Endothelial cell of umbilical vein (primary cell): ENCODE measurements at regions not wholly inside any gene's neighbourhood (a gene's known extent, or its start where the extent isn't known, plus 50 kb on each side); places are given as distances from the start of the nearest gene placed in this dataset.

ENCODE experiments used
- BruUV-seq: library from RNA; stranded (reverse); fragments of 400-500 nt; replicated peaks from 2 replicates; lab custom pipeline; 2021; lab: Mats Ljungman, UMichigan
- CTCF ChIA-PET: fragments of 300-600, 350-600 bp; sonication (Branson Sonifier 250); formaldehyde crosslinking; loops from one replicate; lab custom pipeline; 2021; ENCODE audit warnings: antibody characterized with exemption, inconsistent platforms; lab: Charles Lee
- POLR2A ChIA-PET: fragments of 300-600, 350-600 bp; sonication (Branson Sonifier 250); formaldehyde crosslinking; loops from one replicate; lab custom pipeline; 2021; ENCODE audit warnings: antibody characterized with exemption, inconsistent platforms; lab: Charles Lee
- DNase-seq: peaks from one replicate; pipeline ENCODE4 v3.0.0-alpha.2; 2011; ENCODE audit warnings: low read depth, low spot score
- FAIRE-seq: peaks from 2 replicates; lab custom pipeline; 2011; peaks lifted over from hg19 to GRCh38; lab: Jason Lieb, UNC
- H2AFZ ChIP-seq: 2 replicates; pipeline ENCODE4 v1.6.0; 2012; ENCODE audit warnings: low read depth, low read length, control low read depth, inconsistent platforms
- H3K27ac ChIP-seq: 2 replicates; pipeline ENCODE4 v1.5.1; 2011; ENCODE audit warnings: low read depth, mild to moderate bottlenecking, control low read depth, low read length, moderate library complexity; ENCODE audit not compliant: insufficient read depth
- H3K27me3 ChIP-seq, 2 experiments: 2 replicates each; pipeline versions ENCODE4 v1.6.0 to v1.6.1; 2011; ENCODE audit warnings: low read length in 2 of 2, mixed read lengths in 1 of 2; ENCODE audit not compliant: control insufficient read depth in 2 of 2, insufficient read depth in 2 of 2
- H3K36me3 ChIP-seq, 2 experiments: 2 replicates in 1 of 2; 3 replicates in 1 of 2; pipeline ENCODE4 v1.5.1; 2011; ENCODE audit warnings: low read length in 2 of 2, mild to moderate bottlenecking in 1 of 2, moderate library complexity in 1 of 2; ENCODE audit not compliant: control insufficient read depth in 2 of 2, insufficient read depth in 2 of 2; ENCODE audit errors: extremely low read depth in 1 of 2
- H3K4me1 ChIP-seq: 3 replicates; pipeline ENCODE4 v1.5.1; 2011; ENCODE audit warnings: mild to moderate bottlenecking, low read length; ENCODE audit not compliant: control insufficient read depth, insufficient read depth; ENCODE audit errors: extremely low read depth
- H3K4me2 ChIP-seq: 2 replicates; pipeline ENCODE4 v1.6.1; 2011; ENCODE audit warnings: low read length, control low read depth, mixed read lengths; ENCODE audit not compliant: insufficient read depth
- H3K4me3 ChIP-seq, 3 experiments: fragments of 200-600 bp in 1 of 3; sonication (generic), shearing (Covaris generic) in 1 of 3; replicated peaks in 1 of 3; 2 replicates each; pipeline ENCODE4 v1.5.1; 2011 to 2016; ENCODE audit warnings: control low read depth in 3 of 3, low read length in 3 of 3, mild to moderate bottlenecking in 2 of 3, inconsistent platforms in 1 of 3, low read depth in 1 of 3, moderate library complexity in 1 of 3; ENCODE audit not compliant: insufficient read depth in 1 of 3
- H3K79me2 ChIP-seq: 2 replicates; pipeline ENCODE4 v1.6.0; 2012; ENCODE audit warnings: low read length, inconsistent platforms; ENCODE audit not compliant: control insufficient read depth, insufficient read depth
- H3K9ac ChIP-seq: replicated peaks from 2 replicates; pipeline ENCODE3; 2011; ENCODE audit warnings: low read length, control low read depth; ENCODE audit not compliant: insufficient read depth; ENCODE audit errors: extremely low read depth
- H3K9me1 ChIP-seq: replicated peaks from 3 replicates; pipeline ENCODE4 v1.6.0; 2011; ENCODE audit warnings: mild to moderate bottlenecking, low read length; ENCODE audit not compliant: control insufficient read depth, insufficient read depth; ENCODE audit errors: extremely low read depth
- H3K9me3 ChIP-seq: replicated peaks from 2 replicates; pipeline ENCODE4 v1.5.1; 2012; ENCODE audit warnings: low read length, inconsistent platforms; ENCODE audit not compliant: control insufficient read depth, insufficient read depth
- H4K20me1 ChIP-seq: replicated peaks from 2 replicates; pipeline ENCODE3; 2011; ENCODE audit warnings: mild to moderate bottlenecking, low read length; ENCODE audit not compliant: control insufficient read depth, insufficient read depth; ENCODE audit errors: extremely low read depth
- CTCF ChIP-seq, 2 donors: IDR thresholded peaks; 1 replicate in 1 of 2; 2 replicates in 1 of 2; pipeline ENCODE4 v1.5.1; 2011; ENCODE audit warnings: low read length in 2 of 2, mild to moderate bottlenecking in 2 of 2, moderate library complexity in 2 of 2, control low read depth in 1 of 2, inconsistent platforms in 1 of 2, low read depth in 1 of 2; ENCODE audit not compliant: insufficient read depth in 1 of 2; ENCODE audit errors: extremely low read depth in 1 of 2
- EZH2 ChIP-seq: IDR thresholded peaks from 2 replicates; pipeline ENCODE4 v1.6.1; 2012; ENCODE audit warnings: borderline replicate concordance, low read depth, mild to moderate bottlenecking, moderate library complexity, low read length, inconsistent platforms; ENCODE audit not compliant: severe bottlenecking
- FOS ChIP-seq: IDR thresholded peaks from 2 replicates; pipeline ENCODE4 v1.6.1; 2011; ENCODE audit warnings: mild to moderate bottlenecking, low read length, moderate library complexity, borderline replicate concordance; ENCODE audit not compliant: insufficient read depth
- GATA2 ChIP-seq: IDR thresholded peaks from 2 replicates; pipeline ENCODE4 v1.7.0; 2011; ENCODE audit warnings: low read depth, mild to moderate bottlenecking, moderate library complexity, mixed read lengths, low read length; ENCODE audit not compliant: insufficient read length, insufficient read depth
- JUN ChIP-seq: IDR thresholded peaks from 2 replicates; pipeline ENCODE4 v1.6.1; 2011; ENCODE audit warnings: borderline replicate concordance, low read depth; ENCODE audit not compliant: insufficient read length, insufficient read depth
- MYC ChIP-seq: IDR thresholded peaks from one replicate; pipeline ENCODE4 v1.6.1; 2011; ENCODE audit warnings: mild to moderate bottlenecking, low read depth, low read length
- POLR2A ChIP-seq: IDR thresholded peaks from 2 replicates; pipeline ENCODE4 v1.6.1; 2012; ENCODE audit warnings: low read depth, mild to moderate bottlenecking, control low read depth, low read length
- POLR2AphosphoS5 ChIP-seq: IDR thresholded peaks from 2 replicates; pipeline ENCODE4 v1.6.1; 2012; ENCODE audit warnings: low read depth, mild to moderate bottlenecking, control low read depth, low read length, moderate library complexity; ENCODE audit not compliant: insufficient read depth
- dilution Hi-C: fragments of 300-500 bp; cut with MboI; formaldehyde crosslinking; loops from one replicate; pipeline ENCODE4 v1.15.0; 2019; ENCODE audit warnings: low sequenced_read_pairs; ENCODE audit not compliant: extremely low pct_ligation_motif_present
- intact Hi-C: fragments of 100-400 bp; cut with micrococcal nuclease; formaldehyde crosslinking; loops from one replicate; pipeline ENCODE4 v1.10.0; 2022
- TF ChIP-seq, protein P1 (sequence below): IDR thresholded peaks from 2 replicates; pipeline ENCODE4 v1.6.1; 2011; ENCODE audit not compliant: insufficient read depth, insufficient read length

GRCh38 chr1:233512538-233512937 lies 101.4 kb upstream of the KCNK1 start:
- Histone ChIP-seq H3K27ac (no peak overlapping the region), H3K4me1 (no peaks in the 10 kb centered on the region), H3K9ac (no peak overlapping the region), H3K4me3 (no peak overlapping the region), H3K36me3 (no peaks in the 10 kb centered on the region), H3K27me3 (no peaks in the 10 kb centered on the region), H3K9me3 (no peaks in the 10 kb centered on the region), H2AFZ (no peak overlapping the region), H3K4me2 (no peak overlapping the region), H3K9me1 (no peaks in the 10 kb centered on the region), H4K20me1 (no peaks in the 10 kb centered on the region), H3K79me2 (no peaks in the 10 kb centered on the region)
- intact Hi-C loops (no loop called here), dilution Hi-C loops (no loop called here)
- FAIRE-seq, result no peak
- DNase-seq, result no peak
- TF ChIP-seq, protein P1, sequence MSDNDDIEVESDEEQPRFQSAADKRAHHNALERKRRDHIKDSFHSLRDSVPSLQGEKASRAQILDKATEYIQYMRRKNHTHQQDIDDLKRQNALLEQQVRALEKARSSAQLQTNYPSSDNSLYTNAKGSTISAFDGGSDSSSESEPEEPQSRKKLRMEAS, result no peak
- TF ChIP-seq CTCF (IDR thresholded peaks at IDR 0.05; ENCODE audit: extremely low read depth in 1 of 2, insufficient read depth in 1 of 2, low read depth in 1 of 2, low read length in 2 of 2) (no peak), FOS (no peak), EZH2 (no peak), GATA2 (no peak), POLR2AphosphoS5 (no peak), MYC (no peak), POLR2A (no peak), JUN (no peak)
- no TSS peak for BruUV-seq
- POLR2A ChIA-PET, result no interaction called here
- CTCF ChIA-PET, result no interaction called here
